Right lobe of liver (tissue), 4 donors: ENCODE measurements at regions not wholly inside any gene's neighbourhood (a gene's known extent, or its start where the extent isn't known, plus 50 kb on each side); places are given as distances from the start of the nearest gene placed in this dataset.

Experiments used
- POLR2A ChIP-seq: fragments of 450-650 bp; IDR thresholded peaks from one replicate; pipeline ENCODE4 v1.6.1; 2017; ENCODE audit warnings: antibody characterized with exemption, mild to moderate bottlenecking
- TF ChIP-seq, protein P1 (sequence below), 4 donors: fragments of 200-600 bp in 3 of 4; fragments of 450-650 bp in 1 of 4; IDR thresholded peaks; one replicate each; pipeline versions ENCODE4 v1.5.1 to v1.8.0; 2016 to 2022; ENCODE audit warnings: antibody characterized with exemption in 4 of 4, mild to moderate bottlenecking in 2 of 4
- donor health status: DM: no; HTN: no; CAD: no.
- donor health status: DM: no; HTN: no; CAD: no.
- donor health status: DM: no; HTN: yes; CAD: no.

- TF ChIP-seq, protein P1, sequence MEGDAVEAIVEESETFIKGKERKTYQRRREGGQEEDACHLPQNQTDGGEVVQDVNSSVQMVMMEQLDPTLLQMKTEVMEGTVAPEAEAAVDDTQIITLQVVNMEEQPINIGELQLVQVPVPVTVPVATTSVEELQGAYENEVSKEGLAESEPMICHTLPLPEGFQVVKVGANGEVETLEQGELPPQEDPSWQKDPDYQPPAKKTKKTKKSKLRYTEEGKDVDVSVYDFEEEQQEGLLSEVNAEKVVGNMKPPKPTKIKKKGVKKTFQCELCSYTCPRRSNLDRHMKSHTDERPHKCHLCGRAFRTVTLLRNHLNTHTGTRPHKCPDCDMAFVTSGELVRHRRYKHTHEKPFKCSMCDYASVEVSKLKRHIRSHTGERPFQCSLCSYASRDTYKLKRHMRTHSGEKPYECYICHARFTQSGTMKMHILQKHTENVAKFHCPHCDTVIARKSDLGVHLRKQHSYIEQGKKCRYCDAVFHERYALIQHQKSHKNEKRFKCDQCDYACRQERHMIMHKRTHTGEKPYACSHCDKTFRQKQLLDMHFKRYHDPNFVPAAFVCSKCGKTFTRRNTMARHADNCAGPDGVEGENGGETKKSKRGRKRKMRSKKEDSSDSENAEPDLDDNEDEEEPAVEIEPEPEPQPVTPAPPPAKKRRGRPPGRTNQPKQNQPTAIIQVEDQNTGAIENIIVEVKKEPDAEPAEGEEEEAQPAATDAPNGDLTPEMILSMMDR (IDR thresholded peaks at IDR 0.05) = no peak
- no peak for TF ChIP-seq POLR2A
These were observed 181.8 kb downstream of the C16orf95 start for GRCh38 chr16:87135246-87136030.
